Sciatic nerve (tissue), 2 donors: ENCODE measurements at regions not wholly inside any gene's neighbourhood (a gene's known extent, or its start where the extent isn't known, plus 50 kb on each side); places are given as distances from the start of the nearest gene placed in this dataset.

Source experiments
- ATAC-seq: fragments of 200-7000 bp; cut with Tn5 transposase; one replicate; pipeline ENCODE4 v1.9.1; 2020; ENCODE audit warnings: mild to moderate bottlenecking, moderate library complexity
- DNase-seq: peaks from one replicate; pipeline ENCODE4 v3.0.0-alpha.2; 2020; ENCODE audit warnings: low spot score
- intact Hi-C: fragments of 100-400 bp; cut with DNase I; formaldehyde crosslinking; loops from one replicate; pipeline ENCODE4 v1.14.2; 2022
- donor health status: DM: no; HTN: no; CAD: no.
- donor health status: DM: no; HTN: no; CAD: no.

GRCh38 chr2:156812496-156812895 lies 376.3 kb downstream of the GPD2 start:
- intact Hi-C loops, result no loop called here
- DNase-seq (no peak), ATAC-seq (no peak)

GRCh38 chr2:156817430-156817829 lies 381.3 kb downstream of the GPD2 start:
- DNase-seq (no peak), ATAC-seq (no peak)
- intact Hi-C loops, result no loop called here

GRCh38 chr2:156818221-156818620 lies 382.0 kb downstream of the GPD2 start:
- intact Hi-C loops, result no loop called here
- no peak for DNase-seq
- no peak for ATAC-seq

GRCh38 chr2:156818944-156819343 lies 382.8 kb downstream of the GPD2 start:
- intact Hi-C loops, result no loop called here
- ATAC-seq (no peak), DNase-seq (no peak)

GRCh38 chr2:156826341-156826933 lies 390.3 kb downstream of the GPD2 start:
- ATAC-seq, result peak; percentile 84
- intact Hi-C loops, result no loop called here

GRCh38 chr2:156834431-156834830 lies 398.3 kb downstream of the GPD2 start:
- ATAC-seq (no peak), DNase-seq (no peak)
- intact Hi-C loops, result no loop called here

More at GRCh38 chr2:156826341-156826933, 390.3 kb downstream of the GPD2 start:
- no peak for DNase-seq

GRCh38 chr2:156837635-156838370 lies 401.6 kb downstream of the GPD2 start:
- ATAC-seq (no peak), DNase-seq (no peak)
- intact Hi-C loops, result no loop called here

- ATAC-seq, result no peak
- intact Hi-C loops, result no loop called here
- DNase-seq, result no peak
Measured at GRCh38 chr2:156841321-156841720, 405.1 kb downstream of the GPD2 start.

- no peak for DNase-seq
- ATAC-seq, result no peak
- intact Hi-C loops, result no loop called here
Measured at GRCh38 chr2:156845806-156846558, 409.8 kb downstream of the GPD2 start.

- no peak for DNase-seq
- ATAC-seq, result no peak
- intact Hi-C loops, result no loop called here
Measured at GRCh38 chr2:156852210-156852609, 405.3 kb upstream of the GALNT5 start.

- DNase-seq, result no peak
- ATAC-seq, result no peak
Measured at GRCh38 chr2:156852681-156853080, 404.8 kb upstream of the GALNT5 start.

GRCh38 chr2:156864325-156864724 lies 393.2 kb upstream of the GALNT5 start:
- DNase-seq, result no peak
- intact Hi-C loops, result no loop called here
- ATAC-seq, result no peak

More at GRCh38 chr2:156852681-156853080, 404.8 kb upstream of the GALNT5 start:
- intact Hi-C loops, result no loop called here

GRCh38 chr2:156864753-156865152 lies 392.8 kb upstream of the GALNT5 start:
- ATAC-seq, result no peak
- intact Hi-C loops, result no loop called here
- DNase-seq, result no peak

GRCh38 chr2:156867201-156867600 lies 390.3 kb upstream of the GALNT5 start:
- ATAC-seq, result no peak
- DNase-seq, result no peak
- intact Hi-C loops, result no loop called here

GRCh38 chr2:156874707-156875106 lies 382.8 kb upstream of the GALNT5 start:
- intact Hi-C loops, result no loop called here
- ATAC-seq (no peak), DNase-seq (no peak)

GRCh38 chr2:156883804-156884203 lies 373.7 kb upstream of the GALNT5 start:
- intact Hi-C loops, result no loop called here
- DNase-seq, result no peak
- ATAC-seq, result no peak

GRCh38 chr2:156884216-156884615 lies 373.3 kb upstream of the GALNT5 start:
- intact Hi-C loops, result no loop called here
- DNase-seq (no peak), ATAC-seq (no peak)

GRCh38 chr2:156890529-156891148 lies 366.9 kb upstream of the GALNT5 start:
- ATAC-seq (no peak), DNase-seq (no peak)
- intact Hi-C loops, result no loop called here

GRCh38 chr2:156891609-156892008 lies 365.9 kb upstream of the GALNT5 start:
- intact Hi-C loops, result no loop called here
- ATAC-seq, result no peak
- DNase-seq, result no peak
